ENCODE measurements at regions not wholly inside any gene's neighbourhood (a gene's known extent, or its start where the extent isn't known, plus 50 kb on each side); places are given as distances from the start of the nearest gene placed in this dataset.

GRCh38 chr2:120480346-120480902 lies 134.5 kb downstream of the INHBB start:
- Histone ChIP-seq H3K4me1 (peaks cover 0 to 11% (median 3%) of the 10 kb centered on the region in 4 donors), H3K27ac (no peak overlapping the region), H3K36me3 (no peaks in the 10 kb centered on the region), H3K27me3 (no peaks in the 10 kb centered on the region), H3K4me3 (no peak overlapping the region), H3K9me3 (no peaks in the 10 kb centered on the region)
- DNase-seq, result peak in 1 of 2 donors; percentile 47
- TF ChIP-seq CTCF (IDR thresholded peaks at IDR 0.05), result no peak
- intact Hi-C loops (cut with DNase I; ENCODE audit: low total_unique reads), result no loop called here

- Histone ChIP-seq H3K4me1 (peaks cover 0 to 5% (median under 1%) of the 10 kb centered on the region in 4 donors), H3K27ac (no peak overlapping the region), H3K27me3 (no peaks in the 10 kb centered on the region), H3K36me3 (no peaks in the 10 kb centered on the region), H3K4me3 (no peak overlapping the region), H3K9me3 (no peaks in the 10 kb centered on the region)
- DNase-seq, result peak in 1 of 2 donors; percentile 42
- intact Hi-C loops (cut with DNase I; ENCODE audit: low total_unique reads), result no loop called here
- no peak for TF ChIP-seq CTCF (IDR thresholded peaks at IDR 0.05)
Measured at GRCh38 chr2:120480903-120481445, 135.0 kb downstream of the INHBB start.

- H3K4me3 ChIP-seq, result no peak overlapping the region
- no peak overlapping the region for H3K27ac ChIP-seq
- peak in 1 of 2 donors; percentile 46 for DNase-seq
- H3K36me3 ChIP-seq, result no peaks in the 10 kb centered on the region
- no peaks in the 10 kb centered on the region for H3K4me1 ChIP-seq
- intact Hi-C loops (cut with DNase I; ENCODE audit: low total_unique reads), result no loop called here
- peaks cover 0 to 2% of the 10 kb centered on the region in 2 donors for H3K27me3 ChIP-seq
- H3K9me3 ChIP-seq, result no peaks in the 10 kb centered on the region
- no peak for TF ChIP-seq CTCF (IDR thresholded peaks at IDR 0.05)
Measured at GRCh38 chr2:120481446-120482194, 135.7 kb downstream of the INHBB start.

- H3K9me3 ChIP-seq, result no peaks in the 10 kb centered on the region
- intact Hi-C loops (cut with DNase I; ENCODE audit: low total_unique reads), result no loop called here
- peaks cover 0 to 4% of the 10 kb centered on the region in 2 donors for H3K27me3 ChIP-seq
- H3K4me1 ChIP-seq, result no peaks in the 10 kb centered on the region
- H3K27ac ChIP-seq, result no peak overlapping the region
- no peaks in the 10 kb centered on the region for H3K36me3 ChIP-seq
- peak in 1 of 2 donors; percentile 54 for DNase-seq
- no peak overlapping the region for H3K4me3 ChIP-seq
- TF ChIP-seq CTCF (IDR thresholded peaks at IDR 0.05), result no peak
Measured at GRCh38 chr2:120482334-120482733, 136.4 kb downstream of the INHBB start.

- no peak overlapping the region for H3K4me3 ChIP-seq
- H3K4me1 ChIP-seq, result no peaks in the 10 kb centered on the region
- H3K36me3 ChIP-seq, result no peaks in the 10 kb centered on the region
- peaks cover 0 to 6% of the 10 kb centered on the region in 2 donors for H3K27me3 ChIP-seq
- intact Hi-C loops (cut with DNase I; ENCODE audit: low total_unique reads), result no loop called here
- peak in 1 of 2 donors; percentile 51 for DNase-seq
- H3K9me3 ChIP-seq, result no peaks in the 10 kb centered on the region
- H3K27ac ChIP-seq, result no peak overlapping the region
- TF ChIP-seq CTCF (IDR thresholded peaks at IDR 0.05), result no peak
Measured at GRCh38 chr2:120483355-120483754, 137.4 kb downstream of the INHBB start.

All from tibial artery (tissue), 4 donors.